ENCODE measurements at regions not wholly inside any gene's neighbourhood (a gene's known extent, or its start where the extent isn't known, plus 50 kb on each side); places are given as distances from the start of the nearest gene placed in this dataset.

DNA sequence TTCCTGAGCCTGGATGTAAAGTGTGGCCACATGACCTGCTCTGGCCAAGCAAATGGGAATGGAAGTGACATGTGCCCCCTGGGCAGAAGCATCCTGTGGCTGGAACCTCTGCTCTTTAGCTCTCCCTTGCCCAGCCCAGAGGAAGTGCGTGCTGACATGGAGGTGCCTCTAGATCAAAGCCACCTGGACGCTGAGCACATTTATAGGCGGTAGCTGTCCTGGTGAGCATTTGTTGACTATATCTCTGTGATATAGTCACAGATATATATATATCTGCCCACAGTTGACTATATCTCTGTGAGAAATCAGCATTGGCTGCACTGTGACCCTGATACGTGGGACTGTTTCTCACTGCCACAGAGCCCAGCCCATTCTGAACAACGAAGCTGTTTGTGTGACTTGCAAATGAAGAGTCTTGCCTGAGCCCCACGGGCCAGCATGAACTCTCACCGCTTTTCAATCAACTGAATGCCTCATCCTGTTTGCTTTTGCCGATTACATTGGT is 118.8 kb downstream of the C16orf95 start:
- H3K4me3 ChIP-seq (ENCODE audit: low read depth in 1 of 2, low read length in 1 of 2): no peak overlapping the region
- H3K4me1 ChIP-seq (ENCODE audit: control insufficient read depth in 1 of 2, insufficient read depth in 1 of 2, low read depth in 1 of 2, low read length in 1 of 2): no peaks in the 10 kb centered on the region
- H3K9me3 ChIP-seq: no peaks in the 10 kb centered on the region
- H3K27ac ChIP-seq: no peak overlapping the region
- no peaks in the 10 kb centered on the region for H3K27me3 ChIP-seq
- H3K36me3 ChIP-seq: no peaks in the 10 kb centered on the region
- TF ChIP-seq, protein P1, sequence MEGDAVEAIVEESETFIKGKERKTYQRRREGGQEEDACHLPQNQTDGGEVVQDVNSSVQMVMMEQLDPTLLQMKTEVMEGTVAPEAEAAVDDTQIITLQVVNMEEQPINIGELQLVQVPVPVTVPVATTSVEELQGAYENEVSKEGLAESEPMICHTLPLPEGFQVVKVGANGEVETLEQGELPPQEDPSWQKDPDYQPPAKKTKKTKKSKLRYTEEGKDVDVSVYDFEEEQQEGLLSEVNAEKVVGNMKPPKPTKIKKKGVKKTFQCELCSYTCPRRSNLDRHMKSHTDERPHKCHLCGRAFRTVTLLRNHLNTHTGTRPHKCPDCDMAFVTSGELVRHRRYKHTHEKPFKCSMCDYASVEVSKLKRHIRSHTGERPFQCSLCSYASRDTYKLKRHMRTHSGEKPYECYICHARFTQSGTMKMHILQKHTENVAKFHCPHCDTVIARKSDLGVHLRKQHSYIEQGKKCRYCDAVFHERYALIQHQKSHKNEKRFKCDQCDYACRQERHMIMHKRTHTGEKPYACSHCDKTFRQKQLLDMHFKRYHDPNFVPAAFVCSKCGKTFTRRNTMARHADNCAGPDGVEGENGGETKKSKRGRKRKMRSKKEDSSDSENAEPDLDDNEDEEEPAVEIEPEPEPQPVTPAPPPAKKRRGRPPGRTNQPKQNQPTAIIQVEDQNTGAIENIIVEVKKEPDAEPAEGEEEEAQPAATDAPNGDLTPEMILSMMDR (IDR thresholded peaks at IDR 0.05): no peak

DNA sequence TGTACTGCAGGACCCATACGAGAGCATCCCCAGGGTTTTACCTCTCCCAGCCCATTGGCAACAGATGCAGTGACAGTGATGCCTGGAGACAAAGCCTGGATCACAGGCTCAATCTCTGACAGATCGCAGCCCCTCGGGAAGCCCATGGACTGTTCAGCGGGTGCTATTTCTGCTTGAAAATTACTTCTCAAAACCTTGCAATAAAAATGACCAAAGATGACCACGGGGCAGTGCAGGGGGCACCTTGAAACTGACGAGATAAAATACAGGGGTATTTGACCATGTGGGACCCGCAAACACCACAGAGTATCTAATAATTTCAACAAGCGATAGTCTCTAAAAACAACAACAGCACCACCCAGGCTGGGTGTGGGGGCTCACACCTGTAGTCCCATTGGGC is 118.3 kb downstream of the C16orf95 start:
- Histone ChIP-seq H3K27ac (no peak overlapping the region), H3K27me3 (no peaks in the 10 kb centered on the region), H3K4me3 (ENCODE audit: low read depth in 1 of 2, low read length in 1 of 2) (no peak overlapping the region), H3K36me3 (no peaks in the 10 kb centered on the region), H3K9me3 (no peaks in the 10 kb centered on the region), H3K4me1 (ENCODE audit: control insufficient read depth in 1 of 2, insufficient read depth in 1 of 2, low read depth in 1 of 2, low read length in 1 of 2) (no peaks in the 10 kb centered on the region)
- TF ChIP-seq, protein P1 (IDR thresholded peaks at IDR 0.05): no peak

DNA sequence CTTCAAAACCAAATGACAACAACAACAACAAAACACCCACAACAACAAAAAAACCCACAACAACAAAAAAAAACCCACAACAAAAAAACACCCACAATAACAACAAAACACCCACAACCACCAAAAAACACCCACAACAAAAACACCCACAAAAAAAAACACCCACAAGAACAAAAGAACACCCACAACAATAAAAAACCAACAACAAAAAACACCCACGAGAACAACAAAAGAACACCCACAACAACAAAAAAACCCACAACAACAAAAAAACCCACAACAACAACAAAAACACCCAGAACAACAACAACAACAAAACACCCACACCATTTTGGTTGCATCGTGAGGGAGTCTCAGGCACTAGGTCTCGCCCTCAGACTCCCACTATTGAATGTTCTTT is 117.8 kb downstream of the C16orf95 start:
- Histone ChIP-seq H3K27ac (no peak overlapping the region), H3K4me3 (ENCODE audit: low read depth in 1 of 2, low read length in 1 of 2) (no peak overlapping the region), H3K9me3 (no peaks in the 10 kb centered on the region), H3K36me3 (no peaks in the 10 kb centered on the region), H3K27me3 (no peaks in the 10 kb centered on the region), H3K4me1 (ENCODE audit: control insufficient read depth in 1 of 2, insufficient read depth in 1 of 2, low read depth in 1 of 2, low read length in 1 of 2) (no peaks in the 10 kb centered on the region)
- TF ChIP-seq, protein P1 (IDR thresholded peaks at IDR 0.05): no peak

DNA sequence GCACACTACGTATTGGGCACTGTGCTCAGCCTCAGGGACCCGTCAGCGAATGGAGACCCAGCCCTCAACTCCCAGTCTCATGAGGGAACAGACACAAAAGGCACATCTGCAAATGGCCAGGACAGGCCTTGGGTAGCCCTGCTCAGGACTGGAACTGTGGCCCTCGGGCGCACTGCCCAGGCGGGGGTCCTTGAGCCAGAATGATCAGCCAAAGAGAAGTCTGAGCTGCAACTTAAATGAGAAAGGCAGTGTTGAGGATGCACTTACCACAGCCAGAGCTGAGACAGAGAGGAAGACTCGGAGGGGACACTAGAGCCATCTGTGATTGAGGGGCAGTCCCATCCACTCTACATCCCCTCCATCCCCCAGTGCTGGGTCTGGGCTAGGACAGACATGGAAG is 117.3 kb downstream of the C16orf95 start:
- H3K4me3 ChIP-seq (ENCODE audit: low read depth in 1 of 2, low read length in 1 of 2): no peak overlapping the region
- no peaks in the 10 kb centered on the region for H3K9me3 ChIP-seq
- H3K27me3 ChIP-seq: peaks cover 2% of the 10 kb centered on the region
- H3K27ac ChIP-seq: no peak overlapping the region
- no peaks in the 10 kb centered on the region for H3K4me1 ChIP-seq (ENCODE audit: control insufficient read depth in 1 of 2, insufficient read depth in 1 of 2, low read depth in 1 of 2, low read length in 1 of 2)
- no peaks in the 10 kb centered on the region for H3K36me3 ChIP-seq
- TF ChIP-seq, protein P1 (IDR thresholded peaks at IDR 0.05): no peak

DNA sequence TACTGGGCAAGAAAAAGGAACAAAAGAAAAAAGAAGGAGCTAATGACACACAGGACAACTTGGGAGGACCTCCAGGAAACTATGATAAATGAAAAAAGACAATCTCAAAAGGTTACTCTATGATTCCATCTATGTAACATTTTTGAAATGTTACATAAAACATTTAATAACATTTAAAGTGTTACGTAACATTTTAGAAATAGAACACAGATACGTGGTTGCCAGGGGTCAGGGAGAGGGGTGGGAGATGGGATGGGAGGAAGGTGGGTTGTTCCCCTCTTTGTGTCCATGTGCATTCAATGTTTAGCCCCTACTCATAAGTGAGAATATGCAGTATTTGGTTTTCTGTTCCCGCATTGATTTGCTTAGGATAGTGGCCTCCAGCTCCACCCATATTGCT is 116.6 kb downstream of the C16orf95 start:
- TF ChIP-seq, protein P1 (IDR thresholded peaks at IDR 0.05): no peak
- Histone ChIP-seq H3K27me3 (peaks cover 4% of the 10 kb centered on the region), H3K4me1 (ENCODE audit: control insufficient read depth in 1 of 2, insufficient read depth in 1 of 2, low read depth in 1 of 2, low read length in 1 of 2) (no peaks in the 10 kb centered on the region), H3K4me3 (ENCODE audit: low read depth in 1 of 2, low read length in 1 of 2) (no peak overlapping the region), H3K27ac (no peak overlapping the region), H3K36me3 (no peaks in the 10 kb centered on the region), H3K9me3 (no peaks in the 10 kb centered on the region)

DNA sequence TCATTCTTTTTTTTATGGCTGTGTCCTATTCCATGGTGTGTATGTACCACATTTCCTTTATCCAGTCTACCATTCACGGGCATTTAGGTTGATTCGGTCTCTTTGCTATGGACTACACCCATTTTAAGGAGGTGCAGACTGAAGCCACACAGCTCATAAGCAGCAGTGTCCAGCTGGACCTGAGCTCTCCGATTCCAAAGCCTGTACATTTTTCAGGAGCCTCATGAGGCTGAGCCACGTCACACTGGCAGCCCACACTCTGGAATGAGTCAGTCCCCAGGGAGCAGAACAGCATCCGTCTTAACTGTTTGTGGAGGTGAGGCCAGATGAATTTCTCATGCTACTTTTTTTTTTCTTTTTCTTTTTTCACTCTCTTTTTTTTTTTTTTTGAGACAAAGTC is 116.1 kb downstream of the C16orf95 start:
- TF ChIP-seq, protein P1 (IDR thresholded peaks at IDR 0.05): no peak
- no peak overlapping the region for H3K4me3 ChIP-seq (ENCODE audit: low read depth in 1 of 2, low read length in 1 of 2)
- H3K36me3 ChIP-seq: no peaks in the 10 kb centered on the region
- H3K4me1 ChIP-seq (ENCODE audit: control insufficient read depth in 1 of 2, insufficient read depth in 1 of 2, low read depth in 1 of 2, low read length in 1 of 2): no peaks in the 10 kb centered on the region
- H3K9me3 ChIP-seq: no peaks in the 10 kb centered on the region
- H3K27me3 ChIP-seq: peaks cover 4% of the 10 kb centered on the region
- no peak overlapping the region for H3K27ac ChIP-seq

Measured in neutrophil (primary cell).